UCSD-AML1 (cell line): ENCODE measurements at regions not wholly inside any gene's neighbourhood (a gene's known extent, or its start where the extent isn't known, plus 50 kb on each side); places are given as distances from the start of the nearest gene placed in this dataset.

Experiments used
- DNase-seq: peaks from one replicate; lab custom pipeline; 2025; ENCODE audit not compliant: unreplicated experiment; lab: John Stamatoyannopoulos, UW

- no peak for DNase-seq
Measured at GRCh38 chr2:217254111-217254510, 394.2 kb upstream of the TNP1 start.

DNA sequence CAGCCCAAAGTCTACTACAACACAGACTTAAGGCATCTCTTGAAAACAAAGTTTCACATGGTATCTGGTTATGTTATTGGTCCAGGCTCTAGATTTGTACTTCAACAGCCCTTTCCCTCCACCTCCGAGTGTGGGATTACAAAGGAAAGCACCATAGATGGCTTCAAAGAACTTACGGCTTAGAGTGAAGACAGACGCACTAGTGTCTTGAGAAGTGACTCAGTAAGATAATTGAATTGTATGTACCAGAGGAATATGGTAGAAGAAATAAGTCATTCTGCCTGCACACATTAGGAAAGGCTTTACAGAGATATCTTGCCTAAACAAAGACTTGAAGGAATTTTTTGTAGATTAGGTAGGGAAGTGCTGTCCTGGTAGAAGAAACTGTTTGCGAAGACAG is 392.3 kb upstream of the TNP1 start:
- DNase-seq = no peak

GRCh38 chr2:217250013-217250524 is 390.2 kb upstream of the TNP1 start:
- DNase-seq = no peak

DNA sequence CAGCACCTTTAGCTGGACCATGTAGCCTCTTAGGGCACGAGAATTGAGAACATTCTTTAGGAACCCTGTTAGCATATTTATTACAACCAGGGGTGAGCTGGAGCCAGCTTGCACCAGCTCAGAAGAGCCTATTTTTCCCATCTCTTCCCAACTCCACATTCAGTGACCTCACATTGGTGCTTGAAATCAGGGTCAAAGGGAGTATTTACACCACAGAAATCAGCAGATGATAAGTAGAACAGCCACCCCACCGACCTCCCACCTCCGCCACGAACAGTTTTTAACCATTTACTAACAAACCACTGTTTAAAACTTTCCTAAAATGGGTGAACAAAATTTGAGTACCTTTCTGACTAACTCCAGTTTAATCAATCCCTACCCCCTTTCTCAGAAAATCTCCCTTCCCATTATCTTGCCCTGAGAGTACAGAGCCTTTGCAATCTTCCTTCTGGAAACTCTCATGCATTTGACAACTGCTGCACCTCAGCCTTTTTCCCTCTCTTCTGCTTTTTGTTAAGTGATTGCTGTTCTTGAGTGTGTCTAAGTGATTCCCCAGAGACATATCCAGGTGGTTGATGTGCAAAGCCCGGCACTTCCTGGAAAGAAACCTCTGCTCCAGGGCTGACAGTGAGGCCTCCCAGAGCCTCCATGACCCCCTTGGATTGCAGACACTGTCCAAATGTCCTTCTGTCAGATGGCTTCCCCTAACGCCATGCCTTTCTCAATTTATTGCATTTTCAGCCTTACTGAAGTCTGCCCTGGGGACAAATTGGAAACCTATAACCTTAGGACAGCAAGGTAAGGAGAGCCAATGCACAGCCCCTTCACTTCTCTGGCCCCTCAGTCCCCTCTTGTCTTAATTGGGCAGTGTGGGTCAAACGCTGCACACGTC is 389.5 kb upstream of the TNP1 start:
- DNase-seq = no peak

- DNase-seq = no peak
Measured at GRCh38 chr2:217248312-217248935, 388.6 kb upstream of the TNP1 start.

DNA sequence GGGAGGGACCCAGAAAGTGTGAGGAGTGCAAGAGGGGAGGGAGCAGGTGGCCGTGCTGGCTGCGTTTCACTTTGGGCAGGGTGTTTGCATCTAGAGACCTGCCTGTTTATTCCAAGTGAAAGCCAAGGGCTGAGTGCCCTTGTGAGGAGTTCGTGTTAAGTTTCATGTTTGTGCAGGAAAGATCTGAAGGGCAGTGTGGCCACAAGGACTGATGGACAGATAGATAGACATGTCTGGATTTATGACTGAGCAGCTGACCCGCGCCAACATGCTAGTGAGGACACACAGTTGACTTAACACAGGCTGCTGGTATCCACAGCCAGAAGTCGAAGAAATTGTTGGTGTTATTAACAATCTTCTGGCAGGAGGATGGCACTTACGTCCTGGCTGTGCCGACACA is 387.6 kb upstream of the TNP1 start:
- no peak for DNase-seq

DNA sequence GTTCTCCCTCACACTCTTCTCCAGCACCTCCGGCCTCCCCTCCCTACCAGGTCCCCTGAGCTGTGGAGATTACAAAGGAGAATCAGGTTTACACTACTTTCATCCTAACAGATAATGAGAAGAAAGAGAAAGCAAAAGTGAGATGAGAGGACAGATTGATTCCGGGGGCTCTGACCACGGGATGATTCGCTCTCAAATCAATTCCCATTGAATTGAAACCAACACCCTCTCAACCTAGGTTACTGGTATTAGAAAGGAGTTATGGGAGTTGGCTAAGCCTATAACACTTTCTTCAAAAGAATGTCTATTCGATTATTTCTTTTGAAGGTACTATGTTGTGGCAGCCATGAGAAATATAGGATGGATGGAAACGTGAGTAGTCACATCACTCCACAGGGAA is 386.2 kb upstream of the TNP1 start:
- no peak for DNase-seq

DNA sequence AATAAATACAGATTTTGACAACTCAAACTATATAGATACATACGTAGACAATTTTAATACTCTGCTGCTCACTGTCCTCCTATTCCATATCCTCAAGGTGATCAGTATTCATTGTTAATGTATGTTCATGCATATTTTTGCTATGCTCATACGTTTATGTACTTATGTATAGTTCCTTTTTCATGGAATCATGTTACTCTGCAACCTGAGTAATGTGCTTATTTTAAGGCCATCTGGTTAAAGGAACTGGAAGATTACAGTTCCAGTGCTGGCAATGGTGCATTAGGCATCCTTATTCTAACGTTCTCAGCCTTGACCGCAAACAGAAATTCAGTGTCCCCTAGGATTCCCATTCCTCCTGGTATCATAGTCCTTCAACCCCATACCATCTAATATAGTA is 385.0 kb upstream of the TNP1 start:
- no peak for DNase-seq

DNA sequence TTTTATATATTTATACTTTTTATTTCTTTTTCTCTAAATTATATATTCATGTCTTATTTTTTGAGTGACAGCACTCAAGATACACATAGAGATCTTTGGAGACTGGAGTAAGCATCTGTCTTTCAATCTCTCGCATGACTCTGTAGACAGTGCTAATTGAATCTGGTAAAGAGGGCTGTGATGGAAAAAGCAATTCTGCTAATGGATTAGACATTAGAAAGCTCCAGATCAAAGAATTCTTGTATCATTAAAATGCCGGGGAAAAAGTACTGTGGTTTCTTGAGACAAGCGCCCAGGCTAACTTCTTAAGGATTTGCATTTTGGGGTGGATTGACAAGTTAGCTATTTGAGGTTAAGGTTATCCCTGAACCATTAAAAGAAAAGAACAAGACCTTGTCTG is 383.1 kb upstream of the TNP1 start:
- DNase-seq = no peak

DNA sequence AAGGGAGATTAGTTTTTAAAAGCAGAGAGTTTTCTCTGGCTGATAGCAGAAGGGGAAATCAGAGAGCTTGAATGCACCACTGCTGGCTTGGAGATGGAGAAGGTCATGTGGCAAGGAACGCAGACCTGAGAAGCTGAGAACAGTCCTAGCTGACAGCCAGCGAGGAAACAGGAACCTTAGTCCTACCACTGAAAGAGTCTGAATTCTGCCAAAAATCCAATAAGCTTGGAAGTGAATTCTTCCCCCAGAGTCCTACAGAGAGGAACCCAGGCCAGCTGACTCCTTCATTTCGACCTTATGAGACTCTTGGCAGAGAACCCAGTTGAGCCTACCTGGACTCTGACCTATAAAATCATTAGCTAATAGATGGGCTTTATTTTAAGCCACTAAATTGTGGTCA is 371.9 kb upstream of the TNP1 start:
- no peak for DNase-seq

- DNase-seq = no peak
Measured at GRCh38 chr2:217231212-217231611, 371.3 kb upstream of the TNP1 start.

DNA sequence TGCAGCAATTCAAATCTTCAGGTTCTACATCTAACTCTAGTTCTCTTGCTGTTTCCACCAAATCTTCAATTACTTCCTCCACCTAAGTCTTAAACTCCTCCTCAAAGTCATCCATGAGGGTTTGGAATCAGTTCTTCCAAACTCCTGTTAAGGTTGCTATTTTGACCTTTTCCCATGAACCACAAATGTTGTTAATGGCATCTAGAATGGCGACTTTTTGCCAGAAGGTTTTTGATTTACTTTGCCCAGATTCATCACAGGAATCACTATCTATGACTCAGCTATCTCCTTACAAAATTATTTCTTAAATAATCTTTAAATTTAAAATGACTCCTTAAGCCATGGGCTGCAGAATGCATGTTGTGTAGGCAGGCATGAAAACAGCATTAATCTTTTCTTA is 368.9 kb upstream of the TNP1 start:
- no peak for DNase-seq

- no peak for DNase-seq
Measured at GRCh38 chr2:217227794-217228193, 367.9 kb upstream of the TNP1 start.

DNA sequence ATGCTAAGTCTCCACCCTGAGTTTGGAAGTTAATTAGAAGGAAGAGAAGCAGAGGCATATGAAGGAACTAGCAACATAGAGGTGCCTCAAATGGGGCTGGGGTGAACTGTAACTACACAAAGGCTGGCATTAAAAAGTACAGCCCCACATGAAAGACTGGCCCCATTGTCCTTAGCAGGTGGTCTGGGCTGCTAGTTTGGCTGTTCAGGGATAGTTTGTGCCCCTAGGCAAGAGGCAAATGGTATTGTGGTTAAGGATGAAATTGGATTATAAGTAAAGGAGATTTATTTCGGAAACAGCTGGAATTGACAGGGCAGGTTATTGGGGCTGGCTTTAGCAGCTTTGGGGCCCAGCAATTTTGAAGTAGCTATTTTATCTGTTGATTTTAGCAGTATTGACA is 365.7 kb upstream of the TNP1 start:
- no peak for DNase-seq

DNA sequence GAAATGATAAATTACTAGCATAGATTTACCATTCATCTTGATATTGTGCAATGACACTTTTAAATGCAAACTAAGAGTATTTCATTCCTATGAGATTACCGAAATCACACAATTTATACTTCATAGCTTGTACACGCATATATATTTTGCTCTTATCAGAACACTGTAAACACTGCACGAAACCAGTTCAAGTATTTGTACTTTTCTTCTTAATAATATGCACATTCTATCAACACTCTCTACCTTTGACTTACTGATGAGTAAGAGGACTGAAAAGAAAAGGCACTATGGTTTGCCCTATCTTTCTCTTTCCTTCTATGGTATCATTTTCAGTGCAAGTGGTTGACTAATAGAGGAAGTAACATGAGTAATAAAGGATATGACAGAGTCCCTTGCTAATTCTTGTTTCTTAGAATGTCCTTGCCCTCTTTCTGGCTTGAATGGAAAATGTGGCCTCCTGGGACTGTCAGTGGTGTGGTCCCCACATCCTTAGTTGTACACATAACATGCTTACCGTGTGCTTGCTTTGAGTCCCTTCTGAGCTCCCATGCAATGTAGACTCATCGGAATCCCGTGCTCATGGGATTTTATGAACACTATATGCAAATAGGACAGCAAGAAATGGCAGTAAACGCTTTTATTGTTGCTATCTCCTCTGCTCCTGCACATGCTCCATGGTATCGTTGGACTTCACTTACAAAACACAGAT is 363.5 kb upstream of the TNP1 start:
- DNase-seq = peak; percentile 63

DNA sequence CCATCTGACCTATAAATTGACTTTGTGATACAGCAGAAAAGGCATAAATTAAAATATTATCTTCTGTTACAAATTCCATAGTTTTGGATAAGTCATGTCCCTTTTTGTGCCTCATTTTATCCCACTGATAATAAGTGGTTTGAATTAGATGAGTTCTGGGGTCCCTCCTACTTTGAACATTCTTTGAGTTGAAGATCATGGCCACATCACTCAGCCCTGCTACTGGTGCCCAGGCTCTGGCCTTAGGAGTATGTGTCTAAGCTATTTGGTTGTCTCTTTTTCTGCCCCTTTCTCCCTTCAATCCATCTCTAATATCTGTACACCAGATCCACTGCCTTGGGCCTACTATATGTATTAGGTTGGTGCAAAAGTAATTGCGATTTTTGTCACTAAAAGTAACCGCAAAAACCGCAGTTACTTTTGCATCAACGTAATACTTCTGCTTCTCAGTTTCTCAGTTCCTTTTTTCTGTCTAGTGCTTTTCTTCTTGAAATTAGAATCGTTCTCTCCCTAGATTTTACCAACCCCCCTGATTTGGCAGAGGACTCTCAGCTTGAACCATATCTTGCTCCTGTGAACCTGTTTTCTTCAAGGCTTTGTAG is 362.5 kb upstream of the TNP1 start:
- DNase-seq = no peak

GRCh38 chr2:217220228-217221013 is 360.6 kb upstream of the TNP1 start:
- no peak for DNase-seq

DNA sequence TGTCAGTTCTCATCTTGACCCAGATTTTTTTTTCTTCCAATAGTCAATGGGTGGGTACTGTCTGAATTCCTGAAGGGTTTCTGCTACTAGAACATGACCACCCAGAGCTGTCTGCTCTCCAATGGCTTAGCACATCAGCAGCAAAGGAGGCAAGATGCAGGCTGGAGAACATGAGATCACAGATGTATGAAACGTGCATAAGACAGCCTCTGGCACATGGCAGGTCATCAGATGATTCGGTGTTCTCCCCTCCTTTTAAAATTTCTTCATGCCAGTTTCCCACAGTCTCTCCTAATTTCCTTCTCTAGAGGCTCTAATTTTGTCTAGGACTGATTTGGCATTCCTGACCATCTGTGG is 359.3 kb upstream of the TNP1 start:
- no peak for DNase-seq

- DNase-seq = no peak
Measured at GRCh38 chr2:217218269-217219163, 358.7 kb upstream of the TNP1 start.

- DNase-seq = no peak
Measured at GRCh38 chr2:217216982-217217381, 357.1 kb upstream of the TNP1 start.
